Anterior cingulate cortex (tissue), 58 donors: ENCODE measurements at regions not wholly inside any gene's neighbourhood (a gene's known extent, or its start where the extent isn't known, plus 50 kb on each side); places are given as distances from the start of the nearest gene placed in this dataset.
"Not testable (repeated sequence)": the region's sequence is repeated elsewhere in the genome, so short reads cannot be mapped to it uniquely, and the experiment has no call there.

Experiments used
- DNase-seq, 58 donors: peaks; one replicate each; lab custom pipeline; 2025; lab: John Stamatoyannopoulos, UW

- DNase-seq, result peak in 3 of 58 donors; percentile 1 to 9 (median 1)
Observed at GRCh38 chr1:189616893-189617292, 860.8 kb downstream of the BRINP3 start.

GRCh38 chr1:189619682-189620332, 857.9 kb downstream of the BRINP3 start:
- peak in 1 of 58 donors; percentile 1 for DNase-seq

GRCh38 chr1:189620471-189620870, 857.2 kb downstream of the BRINP3 start:
- no peak for DNase-seq

GRCh38 chr1:189623336-189623735, 854.3 kb downstream of the BRINP3 start:
- no peak for DNase-seq

- DNase-seq, result no peak
Observed at GRCh38 chr1:189627427-189627826, 850.2 kb downstream of the BRINP3 start.

GRCh38 chr1:189628857-189629256, 848.8 kb downstream of the BRINP3 start:
- DNase-seq, result no peak

GRCh38 chr1:189633658-189634057, 844.0 kb downstream of the BRINP3 start:
- DNase-seq, result no peak

GRCh38 chr1:189637041-189637440, 840.6 kb downstream of the BRINP3 start:
- DNase-seq, result no peak

- not testable (repeated sequence) for DNase-seq
Observed at GRCh38 chr1:189644156-189644555, 833.5 kb downstream of the BRINP3 start.

- no peak for DNase-seq
Observed at GRCh38 chr1:189644970-189645369, 832.7 kb downstream of the BRINP3 start.

- no peak for DNase-seq
Observed at GRCh38 chr1:189646066-189646465, 831.6 kb downstream of the BRINP3 start.

GRCh38 chr1:189654906-189655305, 822.8 kb downstream of the BRINP3 start:
- DNase-seq, result no peak

GRCh38 chr1:189656628-189657530, 820.8 kb downstream of the BRINP3 start:
- DNase-seq, result no peak

GRCh38 chr1:189657715-189658114, 819.9 kb downstream of the BRINP3 start:
- DNase-seq, result no peak

GRCh38 chr1:189658381-189658780, 819.3 kb downstream of the BRINP3 start:
- DNase-seq, result peak in 1 of 58 donors; percentile 59

GRCh38 chr1:189659731-189660130, 817.9 kb downstream of the BRINP3 start:
- DNase-seq, result no peak

GRCh38 chr1:189662190-189662589, 815.5 kb downstream of the BRINP3 start:
- DNase-seq, result no peak

GRCh38 chr1:189669846-189670245, 807.8 kb downstream of the BRINP3 start:
- no peak for DNase-seq

- no peak for DNase-seq
Observed at GRCh38 chr1:189673217-189673616, 804.4 kb downstream of the BRINP3 start.

- DNase-seq, result no peak
Observed at GRCh38 chr1:189675712-189676244, 801.9 kb downstream of the BRINP3 start.

- DNase-seq, result no peak
Observed at GRCh38 chr1:189678779-189679178, 798.9 kb downstream of the BRINP3 start.
